ENCODE measurements at regions not wholly inside any gene's neighbourhood (a gene's known extent, or its start where the extent isn't known, plus 50 kb on each side); places are given as distances from the start of the nearest gene placed in this dataset.

GRCh38 chr15:75136118-75136517 is 65.6 kb upstream of the C15orf39 start:
- TF ChIP-seq EZH2phosphoT487 (IDR thresholded peaks at IDR 0.05; ENCODE audit: low read depth): no peak
- TF ChIP-seq CTCF (IDR thresholded peaks at IDR 0.05; ENCODE audit: low read depth, low read length): no peak
- H3K27me3 ChIP-seq (ENCODE audit: low read depth, low read length): peaks cover 47% of the 10 kb centered on the region
- no peak overlapping the region for H3K9ac ChIP-seq (ENCODE audit: low read length)
- no peaks in the 10 kb centered on the region for H3K79me2 ChIP-seq (ENCODE audit: low read length)
- H3K4me2 ChIP-seq (ENCODE audit: low read length): peak overlapping the region; percentile 64
- H3K4me1 ChIP-seq (ENCODE audit: low read length): peaks cover 20% of the 10 kb centered on the region
- H4K20me1 ChIP-seq (ENCODE audit: insufficient read depth, low read length): no peaks in the 10 kb centered on the region
- H3K4me3 ChIP-seq (ENCODE audit: low read length): peak overlapping the region; percentile 26
- H3K27ac ChIP-seq (ENCODE audit: low read length): no peak overlapping the region
- no peaks in the 10 kb centered on the region for H3K36me3 ChIP-seq (replicated peaks; ENCODE audit: low read depth, low read length)
- no peak overlapping the region for H2AFZ ChIP-seq (ENCODE audit: low read depth, low read length)
- H3K9me3 ChIP-seq (ENCODE audit: insufficient read depth, low read length): no peaks in the 10 kb centered on the region

GRCh38 chr15:75136758-75137157 is 64.9 kb upstream of the C15orf39 start:
- Histone ChIP-seq H3K9ac (ENCODE audit: low read length) (no peak overlapping the region), H2AFZ (ENCODE audit: low read depth, low read length) (no peak overlapping the region), H3K27me3 (ENCODE audit: low read depth, low read length) (peaks cover 47% of the 10 kb centered on the region), H3K4me1 (ENCODE audit: low read length) (peaks cover 14% of the 10 kb centered on the region), H3K4me3 (ENCODE audit: low read length) (no peak overlapping the region), H3K27ac (ENCODE audit: low read length) (no peak overlapping the region), H3K4me2 (ENCODE audit: low read length) (no peak overlapping the region), H3K36me3 (replicated peaks; ENCODE audit: low read depth, low read length) (no peaks in the 10 kb centered on the region), H3K79me2 (ENCODE audit: low read length) (no peaks in the 10 kb centered on the region), H4K20me1 (ENCODE audit: insufficient read depth, low read length) (no peaks in the 10 kb centered on the region), H3K9me3 (ENCODE audit: insufficient read depth, low read length) (no peaks in the 10 kb centered on the region)
- no peak for TF ChIP-seq CTCF (IDR thresholded peaks at IDR 0.05; ENCODE audit: low read depth, low read length)
- no peak for TF ChIP-seq EZH2phosphoT487 (IDR thresholded peaks at IDR 0.05; ENCODE audit: low read depth)

- H2AFZ ChIP-seq (ENCODE audit: low read depth, low read length): no peak overlapping the region
- H4K20me1 ChIP-seq (ENCODE audit: insufficient read depth, low read length): no peaks in the 10 kb centered on the region
- H3K27me3 ChIP-seq (ENCODE audit: low read depth, low read length): peaks cover 47% of the 10 kb centered on the region
- H3K4me1 ChIP-seq (ENCODE audit: low read length): peaks cover 14% of the 10 kb centered on the region
- peaks cover 13% of the 10 kb centered on the region for H3K9me3 ChIP-seq (ENCODE audit: insufficient read depth, low read length)
- H3K27ac ChIP-seq (ENCODE audit: low read length): no peak overlapping the region
- no peak overlapping the region for H3K9ac ChIP-seq (ENCODE audit: low read length)
- H3K36me3 ChIP-seq (replicated peaks; ENCODE audit: low read depth, low read length): peaks cover 4% of the 10 kb centered on the region
- no peak for TF ChIP-seq CTCF (IDR thresholded peaks at IDR 0.05; ENCODE audit: low read depth, low read length)
- no peak for TF ChIP-seq EZH2phosphoT487 (IDR thresholded peaks at IDR 0.05; ENCODE audit: low read depth)
- no peak overlapping the region for H3K4me3 ChIP-seq (ENCODE audit: low read length)
- H3K79me2 ChIP-seq (ENCODE audit: low read length): no peaks in the 10 kb centered on the region
- no peak overlapping the region for H3K4me2 ChIP-seq (ENCODE audit: low read length)
These were observed 63.4 kb upstream of the C15orf39 start for GRCh38 chr15:75138016-75138999.

- H3K9me3 ChIP-seq (ENCODE audit: insufficient read depth, low read length): peaks cover 18% of the 10 kb centered on the region
- no peak overlapping the region for H3K4me2 ChIP-seq (ENCODE audit: low read length)
These were observed 61.4 kb upstream of the C15orf39 start for GRCh38 chr15:75140080-75140879.

More at GRCh38 chr15:75140080-75140879, 61.4 kb upstream of the C15orf39 start:
- Histone ChIP-seq H3K36me3 (replicated peaks; ENCODE audit: low read depth, low read length) (peaks cover 4% of the 10 kb centered on the region), H3K79me2 (ENCODE audit: low read length) (no peaks in the 10 kb centered on the region), H3K4me3 (ENCODE audit: low read length) (no peak overlapping the region), H3K4me1 (ENCODE audit: low read length) (peaks cover 14% of the 10 kb centered on the region), H3K9ac (ENCODE audit: low read length) (no peak overlapping the region), H3K27ac (ENCODE audit: low read length) (no peak overlapping the region), H2AFZ (ENCODE audit: low read depth, low read length) (no peak overlapping the region), H4K20me1 (ENCODE audit: insufficient read depth, low read length) (no peaks in the 10 kb centered on the region), H3K27me3 (ENCODE audit: low read depth, low read length) (peaks cover 40% of the 10 kb centered on the region)
- TF ChIP-seq CTCF (IDR thresholded peaks at IDR 0.05; ENCODE audit: low read depth, low read length) (no peak), EZH2phosphoT487 (IDR thresholded peaks at IDR 0.05; ENCODE audit: low read depth) (no peak)
